Fibroblast of skin of right biceps (primary cell): ENCODE measurements at regions not wholly inside any gene's neighbourhood (a gene's known extent, or its start where the extent isn't known, plus 50 kb on each side); places are given as distances from the start of the nearest gene placed in this dataset.

ENCODE experiments used
- DNase-seq: peaks from one replicate; pipeline ENCODE4 v3.0.0-alpha.2; 2013

DNA sequence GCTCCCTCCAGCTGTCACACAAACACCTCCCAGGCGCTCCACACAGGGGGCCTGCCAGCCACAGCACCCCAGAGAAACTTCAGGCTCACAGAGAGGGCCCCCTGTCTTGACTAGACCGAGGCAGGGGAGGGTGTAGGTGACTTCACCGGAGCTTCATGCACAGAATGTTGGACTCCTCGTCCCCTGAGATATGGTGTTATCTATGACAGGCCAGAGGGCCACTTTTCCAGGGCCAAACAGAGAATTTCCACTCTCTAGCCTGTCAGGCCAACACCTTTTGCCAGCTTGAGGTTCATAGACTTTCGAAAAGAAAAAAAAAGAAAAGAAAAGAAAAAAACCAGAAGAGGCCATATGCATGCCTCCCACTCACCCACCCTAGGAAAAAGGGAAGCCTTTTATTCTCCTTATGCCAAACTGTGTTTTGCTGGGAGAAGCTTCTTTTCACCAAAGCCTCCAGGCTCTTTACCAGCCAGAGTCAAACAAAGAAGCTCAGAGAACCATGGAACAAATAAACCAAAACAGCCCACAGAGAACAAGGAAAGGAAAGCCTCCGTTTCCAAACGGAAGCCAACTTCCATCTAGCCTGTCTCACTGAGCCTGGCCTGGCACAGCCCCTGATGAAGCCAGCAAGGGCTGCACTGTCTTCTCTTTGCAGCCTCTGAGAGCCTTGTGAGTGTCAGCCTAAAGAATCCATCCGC, 313.2 kb upstream of the JARID2 start:
- no peak for DNase-seq

DNA sequence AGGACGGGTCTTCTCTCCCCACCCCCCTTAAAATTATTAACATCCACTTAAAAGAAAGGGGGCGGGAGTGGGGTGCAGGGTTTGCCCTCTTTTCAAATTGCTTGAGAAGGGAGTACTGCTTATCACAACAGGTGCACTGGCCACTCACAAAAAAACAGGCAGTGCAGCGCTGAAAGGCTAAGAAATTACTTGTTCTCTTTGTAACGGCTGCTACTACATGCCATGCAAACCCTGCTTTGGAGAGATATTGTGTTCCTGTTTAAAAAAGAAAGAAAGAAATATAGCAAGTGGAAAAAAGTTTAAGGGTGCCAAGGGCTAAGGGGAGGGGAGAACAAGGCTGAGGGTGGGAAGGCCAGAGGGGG, 312.7 kb upstream of the JARID2 start:
- DNase-seq, result no peak

DNA sequence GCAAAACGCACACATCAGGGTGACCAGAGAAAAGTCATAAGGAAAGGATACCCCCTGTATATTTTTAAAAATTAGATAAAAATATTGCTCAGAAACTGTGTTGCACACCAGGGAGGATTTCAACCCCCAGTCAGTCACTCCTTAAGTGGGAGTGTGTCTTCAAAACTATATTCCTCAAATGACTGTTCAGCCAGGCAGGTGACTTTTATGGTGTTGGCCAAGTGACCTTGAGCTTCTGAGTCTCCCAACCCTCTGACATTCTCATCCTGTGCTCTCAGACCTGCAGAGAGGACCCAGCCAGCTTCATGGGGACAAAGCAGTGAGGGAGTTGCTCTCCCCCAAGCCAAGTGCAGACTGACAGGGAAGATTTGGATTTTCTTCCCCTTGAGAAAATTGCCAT, 311.9 kb upstream of the JARID2 start:
- DNase-seq, result no peak

DNA sequence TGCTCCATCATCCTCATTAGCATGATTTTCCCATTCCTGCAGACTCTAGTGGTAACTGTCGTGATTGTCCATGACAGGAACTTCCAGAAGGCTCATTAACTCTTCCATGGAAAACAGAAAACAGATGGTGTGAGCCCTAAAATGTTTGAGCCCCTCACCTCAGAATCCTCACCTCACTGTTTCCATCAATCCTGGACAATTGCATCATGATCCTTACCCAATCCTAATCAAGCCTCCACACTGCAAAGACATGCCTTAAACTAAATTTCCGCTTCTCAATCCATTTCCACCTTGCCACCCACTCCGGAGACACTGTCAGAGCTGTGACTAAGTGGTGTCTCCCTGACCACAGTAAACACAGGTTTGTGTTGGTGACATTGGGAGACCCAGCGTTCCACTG, 311.0 kb upstream of the JARID2 start:
- no peak for DNase-seq

DNA sequence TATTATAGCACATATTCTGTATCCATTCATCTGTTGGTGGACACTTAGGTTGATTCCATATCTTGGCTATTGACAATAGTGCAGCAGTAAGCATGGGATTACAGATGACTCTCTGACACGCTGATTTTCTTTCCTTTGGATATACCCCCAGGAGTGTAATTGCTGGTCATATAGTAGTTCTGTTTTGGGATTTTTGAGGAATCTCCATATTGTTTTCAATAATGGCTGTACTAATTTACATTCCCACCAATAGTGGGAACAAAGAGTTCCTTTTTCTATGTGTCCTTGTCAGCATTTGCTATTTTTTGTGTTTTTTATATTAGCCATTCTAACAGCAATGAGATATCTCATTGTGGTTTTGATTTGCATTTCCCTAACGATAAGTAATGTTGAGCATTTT, 309.0 kb upstream of the JARID2 start:
- no peak for DNase-seq

DNA sequence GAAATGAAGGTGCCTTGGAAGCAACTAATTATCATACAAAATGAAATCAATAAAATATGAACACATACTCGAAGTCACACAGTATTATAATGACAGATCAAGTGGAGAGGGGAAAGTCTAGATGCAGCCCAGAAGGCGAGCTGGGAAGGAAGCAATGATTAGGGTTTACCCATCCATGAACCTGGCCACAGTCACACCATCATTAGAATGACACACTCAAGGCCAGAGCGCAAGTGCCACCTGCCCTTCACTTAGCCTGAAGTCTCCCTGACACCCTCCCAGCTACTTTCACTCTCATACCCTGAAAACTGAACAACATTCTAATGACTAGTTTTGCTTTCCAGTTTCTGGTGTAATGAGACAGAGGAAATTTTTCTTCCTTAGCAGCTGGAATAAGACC, 302.8 kb upstream of the JARID2 start:
- DNase-seq, result no peak

DNA sequence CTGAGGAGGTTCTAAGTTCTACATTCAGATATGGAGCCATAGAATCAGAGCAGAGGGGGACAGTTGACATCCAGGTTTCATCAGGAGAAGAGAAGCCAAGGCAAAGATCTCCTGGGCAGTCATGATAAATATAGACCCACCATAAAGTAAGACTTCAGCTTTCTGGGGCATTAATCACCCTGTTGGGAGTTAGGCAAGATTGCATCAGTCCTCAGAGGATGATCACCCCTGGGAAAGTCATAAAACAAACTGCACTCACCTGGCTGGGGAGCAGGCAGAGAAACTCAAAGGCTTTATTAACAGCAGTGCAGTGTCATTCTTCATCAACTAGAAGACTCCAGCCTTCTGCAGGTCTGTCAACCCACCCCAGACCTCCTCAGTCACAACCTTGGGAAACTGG, 301.3 kb upstream of the JARID2 start:
- DNase-seq, result peak; percentile 33

DNA sequence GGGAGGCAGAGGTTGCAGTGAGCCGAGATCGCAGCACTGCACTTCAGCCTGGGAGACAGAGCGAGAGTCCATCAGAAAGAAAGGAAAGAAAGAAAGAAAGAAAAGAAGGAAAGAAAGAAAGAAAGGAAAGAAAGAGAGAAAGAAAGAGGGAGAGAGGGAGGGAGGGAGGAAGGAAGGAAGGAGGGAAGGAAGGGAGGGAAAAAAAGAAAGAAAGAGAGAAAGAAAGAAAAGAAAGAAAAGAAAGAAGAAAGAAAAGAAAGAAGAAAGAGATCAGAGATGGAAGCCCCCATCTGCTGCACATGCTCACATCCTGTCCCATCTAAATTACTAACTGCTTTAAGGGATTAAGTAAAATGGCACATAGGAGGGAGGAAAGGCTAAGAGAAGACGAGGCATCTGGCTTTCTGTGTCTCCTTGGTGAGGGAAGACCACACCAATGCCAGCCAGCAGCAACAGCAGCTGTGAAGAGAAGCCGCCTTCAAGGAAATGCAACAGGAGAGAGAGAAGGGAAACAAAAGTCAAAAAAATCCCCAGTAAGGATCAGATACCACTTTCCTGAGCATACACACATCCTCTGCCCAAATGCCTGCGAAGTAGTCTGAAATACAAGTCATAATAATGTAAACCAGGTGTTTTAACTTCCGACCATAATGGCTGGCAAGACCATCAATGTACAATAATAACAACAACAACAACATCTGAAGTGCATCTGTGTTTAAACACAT, 300.2 kb upstream of the JARID2 start:
- no peak for DNase-seq

DNA sequence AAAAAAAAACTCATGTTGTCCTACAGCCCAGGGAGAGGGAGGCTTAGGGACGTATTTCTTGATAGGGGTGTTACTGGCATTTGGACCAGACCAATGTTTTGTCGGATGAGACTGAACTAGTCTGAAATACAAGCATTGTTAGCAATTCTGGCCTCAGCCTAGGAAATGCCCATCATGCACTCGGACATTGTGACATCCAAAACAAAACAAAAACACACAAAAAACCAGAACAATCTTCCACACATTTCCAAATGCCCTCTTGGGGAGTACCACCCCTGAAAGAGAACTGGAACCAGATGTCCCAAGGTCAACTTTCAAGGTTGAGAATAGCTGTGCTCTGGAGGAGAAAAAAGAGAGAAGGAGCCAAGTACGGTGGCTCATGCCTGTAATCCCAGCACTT, 299.1 kb upstream of the JARID2 start:
- no peak for DNase-seq

DNA sequence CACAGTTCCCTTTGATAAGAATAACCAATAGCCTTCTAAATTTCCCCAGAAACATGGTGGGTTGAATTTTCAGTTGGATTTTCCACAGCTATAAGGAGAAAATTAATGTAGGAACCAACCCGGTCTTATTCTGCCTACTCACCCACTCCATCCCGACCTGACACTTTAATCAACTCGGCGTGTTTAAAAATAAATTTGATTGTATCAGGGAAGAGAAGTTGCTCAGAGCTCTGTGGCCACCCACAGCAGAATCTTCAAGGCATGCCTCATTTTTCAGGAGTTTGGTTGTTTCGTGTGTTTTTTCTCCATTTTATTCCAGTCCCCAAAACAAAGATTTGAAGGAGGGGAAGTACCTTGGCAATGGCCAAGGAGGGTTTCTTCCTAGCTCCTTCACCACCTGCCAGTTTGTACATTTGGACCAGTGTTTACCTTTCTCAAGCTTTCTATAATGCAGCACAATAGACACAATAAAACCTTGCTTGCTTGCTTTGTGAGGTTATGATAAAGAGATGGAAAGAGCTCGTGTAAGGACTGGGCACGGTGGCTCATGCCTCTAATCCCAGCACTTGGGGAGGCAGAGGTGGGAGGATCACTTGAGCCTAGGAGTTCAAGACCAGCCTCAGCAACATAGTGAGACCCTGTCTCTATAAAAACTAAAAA, 297.2 kb upstream of the JARID2 start:
- no peak for DNase-seq

DNA sequence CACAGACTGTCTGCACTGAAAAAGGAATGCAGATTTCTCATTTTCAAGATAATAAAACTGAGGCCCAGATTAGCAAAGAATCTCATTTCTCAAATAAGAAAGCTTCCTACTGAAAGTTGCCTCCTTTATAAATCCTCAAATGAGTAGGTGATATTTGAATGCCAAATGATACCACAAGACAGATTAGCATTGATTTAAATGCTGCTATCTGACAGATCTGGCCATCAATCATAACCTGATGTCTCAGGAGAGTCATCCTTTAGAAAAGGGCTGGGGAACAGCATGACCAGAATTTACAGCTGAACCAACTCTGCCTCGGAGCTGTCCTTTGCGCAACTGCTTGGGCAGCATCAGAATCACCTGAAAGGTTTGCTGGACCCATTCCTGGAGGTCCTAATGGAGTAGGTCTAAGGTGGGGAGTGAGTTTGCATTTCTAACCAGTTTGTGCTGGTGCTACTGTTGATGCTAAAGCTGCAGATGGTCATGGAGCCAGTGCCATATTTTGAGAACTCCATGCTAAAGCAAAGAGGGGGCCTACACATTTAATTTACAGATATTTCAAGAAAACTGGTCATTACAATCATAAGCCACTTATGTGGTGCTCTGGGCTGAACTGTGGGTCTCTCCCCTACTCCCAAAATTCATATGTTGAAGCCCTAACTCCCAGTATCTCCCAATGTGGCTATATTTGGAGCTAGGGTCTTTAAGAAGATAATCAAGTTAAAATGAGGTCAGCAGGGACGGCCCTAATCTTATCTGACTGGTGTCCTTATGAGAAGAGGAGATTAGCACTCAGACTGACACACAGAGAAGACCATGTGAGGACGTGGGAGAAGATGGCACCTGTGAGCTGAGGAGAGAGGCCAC, 295.5 kb upstream of the JARID2 start:
- DNase-seq, result no peak

DNA sequence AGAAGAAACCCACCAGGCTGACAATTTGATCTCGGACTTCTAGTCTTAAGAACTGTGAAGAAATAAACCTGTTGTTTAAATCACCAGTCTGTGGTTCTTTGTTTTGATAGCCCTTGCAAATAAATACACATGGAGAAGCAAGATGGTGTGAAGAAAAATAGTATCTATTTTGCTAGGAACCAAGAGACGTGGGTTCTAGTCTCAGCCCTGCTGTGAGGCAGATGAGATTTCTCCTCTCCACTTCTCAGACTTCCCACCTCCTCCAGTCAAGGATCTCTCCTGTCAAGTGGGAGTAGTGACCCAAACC, 294.9 kb upstream of the JARID2 start:
- no peak for DNase-seq

DNA sequence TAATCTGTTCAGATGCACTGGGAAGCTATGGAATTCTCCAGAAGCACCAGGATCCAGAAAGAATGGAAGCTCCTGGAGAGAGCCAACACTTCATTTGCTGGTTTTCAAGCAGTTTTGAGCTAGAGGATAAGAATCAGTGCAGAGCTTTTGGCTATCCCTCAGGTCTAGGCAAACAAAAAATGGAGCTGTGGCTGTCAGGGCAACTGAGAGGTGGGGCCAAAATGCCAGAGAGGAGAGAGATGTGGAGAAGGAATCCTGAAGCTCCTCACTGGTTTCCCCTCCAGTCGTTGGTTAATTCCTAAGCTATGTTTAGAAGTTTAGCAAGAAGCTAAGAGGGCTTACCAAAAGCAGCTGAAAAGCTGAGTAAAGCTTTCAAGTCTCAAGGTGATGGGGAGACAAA, 294.2 kb upstream of the JARID2 start:
- no peak for DNase-seq

DNA sequence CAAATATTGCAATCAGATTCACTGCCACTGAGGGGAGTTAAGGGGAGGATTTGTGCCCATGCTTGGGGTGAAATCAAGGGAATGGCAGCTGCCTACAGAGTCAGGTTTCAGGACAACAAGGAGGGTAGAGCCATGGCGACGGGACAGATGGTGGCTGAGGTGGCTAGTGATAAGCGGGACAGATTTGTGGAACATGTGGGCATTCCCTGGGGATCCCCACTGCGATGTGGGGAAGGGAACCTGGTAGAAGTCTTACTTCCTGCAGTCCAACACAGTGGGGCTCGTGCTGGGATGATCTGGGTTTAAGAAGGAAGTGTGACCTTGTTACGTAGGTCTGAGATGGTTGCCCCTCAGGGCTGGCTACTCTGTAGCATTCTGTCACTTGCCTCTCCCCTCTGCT, 292.0 kb upstream of the JARID2 start:
- DNase-seq, result no peak

DNA sequence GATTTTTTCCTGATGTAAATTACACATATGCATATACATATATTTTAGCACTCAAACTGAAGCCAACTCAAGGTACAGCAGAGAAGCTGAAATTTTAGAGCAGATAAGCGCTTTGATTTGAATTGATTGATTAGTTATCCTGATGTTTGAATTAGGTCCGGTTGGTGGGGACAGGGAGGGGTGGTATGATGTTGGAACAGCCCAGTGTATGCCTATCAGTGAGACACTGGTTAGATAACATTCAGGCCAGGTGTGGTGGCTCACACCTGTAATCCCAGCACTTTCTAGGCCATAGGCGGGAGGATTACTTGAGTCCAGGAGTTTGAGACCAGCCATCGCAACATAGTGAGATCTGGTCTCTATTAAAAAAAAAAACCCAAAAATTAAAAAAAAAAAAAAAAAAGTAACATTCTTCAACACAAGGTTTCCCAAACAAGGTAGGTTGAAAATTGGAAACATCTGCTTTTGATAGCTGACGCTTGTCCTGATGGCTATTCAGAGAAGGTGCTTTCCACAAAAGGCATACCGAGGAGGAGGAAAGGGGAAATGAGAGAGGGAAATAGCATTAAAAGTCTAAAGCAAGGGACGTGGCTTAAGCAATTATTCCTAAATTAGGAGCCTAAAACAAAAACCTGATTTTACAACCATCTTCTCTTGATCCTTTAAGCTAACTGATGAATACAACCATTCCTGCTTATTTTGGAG, 288.4 kb upstream of the JARID2 start:
- no peak for DNase-seq

DNA sequence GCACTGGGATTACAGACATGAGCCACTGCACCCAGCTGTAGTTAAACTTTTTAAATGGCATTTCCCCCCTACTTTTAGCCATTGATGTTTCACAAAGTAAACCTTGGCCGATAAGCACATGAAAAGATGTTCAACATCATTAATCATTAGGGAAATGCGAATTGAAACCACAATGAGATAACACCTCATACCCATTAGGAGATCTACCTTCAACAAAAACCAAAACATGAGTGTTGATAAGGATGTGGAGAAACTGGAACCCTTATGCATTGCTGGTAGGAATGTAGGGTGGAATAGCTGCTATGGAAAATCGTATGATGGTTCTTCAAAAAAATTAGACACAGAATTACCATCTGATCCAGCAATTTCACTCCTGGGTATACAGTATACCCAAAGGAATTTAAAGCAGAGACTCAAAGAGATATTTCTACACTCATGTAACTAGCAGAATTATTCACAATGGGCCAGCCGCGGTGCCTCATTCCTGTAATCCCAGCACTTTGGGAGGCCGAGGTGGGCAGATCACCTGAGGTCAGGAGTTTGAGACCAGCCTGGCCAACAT, 286.5 kb upstream of the JARID2 start:
- no peak for DNase-seq

DNA sequence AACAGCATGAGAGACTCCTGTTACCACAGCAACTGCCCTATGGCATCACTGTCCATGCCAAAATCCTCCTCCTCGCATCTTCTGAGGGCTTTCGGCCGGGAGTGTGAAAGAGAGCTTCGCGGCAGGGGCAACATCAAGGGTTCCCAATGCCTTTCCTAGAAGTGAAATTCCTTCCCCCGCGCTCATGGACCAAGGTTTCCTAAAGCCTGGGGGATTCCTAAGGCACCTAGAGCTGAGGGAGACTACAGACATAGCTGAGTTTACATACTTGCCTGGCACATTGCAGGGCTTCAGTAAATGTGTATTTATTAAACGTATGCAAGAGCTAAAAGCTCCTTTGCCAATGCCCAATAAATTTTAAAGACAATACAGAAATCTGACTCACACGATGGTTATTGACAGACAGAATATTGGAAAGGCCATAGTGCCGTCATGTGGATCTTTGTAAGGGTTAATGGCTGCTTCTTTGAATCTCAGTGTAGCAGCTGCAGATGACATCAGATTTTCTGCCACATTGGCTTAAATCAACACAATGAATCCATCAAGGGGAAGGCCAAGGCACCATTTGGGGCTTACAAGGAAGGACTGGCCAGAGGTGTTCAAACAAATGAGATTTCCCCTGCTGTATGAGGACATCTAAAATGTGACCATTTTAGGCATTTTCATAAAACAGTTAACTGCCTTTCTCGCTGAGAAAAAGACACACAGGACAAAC, 281.2 kb upstream of the JARID2 start:
- peak; percentile 22 for DNase-seq

DNA sequence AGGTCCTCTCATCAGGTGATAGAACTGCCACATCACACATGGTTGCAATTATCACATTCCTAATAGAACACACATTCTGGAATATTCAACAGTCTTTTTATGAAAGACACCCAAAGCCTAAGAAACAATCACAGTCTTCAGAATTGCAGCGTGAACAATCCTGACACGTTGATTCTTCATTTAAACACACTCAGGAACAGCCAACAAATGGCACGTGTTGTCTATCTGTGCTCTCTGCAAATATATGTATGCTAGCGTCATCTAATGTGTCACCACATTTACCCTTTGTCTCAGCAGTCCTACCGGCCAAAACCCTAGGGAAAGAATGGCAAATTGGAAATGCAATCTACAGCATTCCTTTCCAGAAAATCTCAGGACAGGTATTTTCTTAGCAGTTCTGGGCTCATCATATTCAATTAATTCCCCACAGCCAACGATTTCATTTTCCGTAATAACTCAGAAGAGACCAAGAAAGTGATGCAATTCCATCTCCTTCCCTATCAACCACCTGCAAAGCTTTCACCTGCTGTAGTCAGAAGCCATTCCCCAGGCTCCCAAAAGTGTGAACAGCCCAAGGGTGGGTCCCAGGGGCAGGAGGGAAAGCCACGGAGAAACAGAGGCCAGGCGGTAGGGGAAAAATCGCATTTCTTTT, 280.3 kb upstream of the JARID2 start:
- DNase-seq, result peak; percentile 65

DNA sequence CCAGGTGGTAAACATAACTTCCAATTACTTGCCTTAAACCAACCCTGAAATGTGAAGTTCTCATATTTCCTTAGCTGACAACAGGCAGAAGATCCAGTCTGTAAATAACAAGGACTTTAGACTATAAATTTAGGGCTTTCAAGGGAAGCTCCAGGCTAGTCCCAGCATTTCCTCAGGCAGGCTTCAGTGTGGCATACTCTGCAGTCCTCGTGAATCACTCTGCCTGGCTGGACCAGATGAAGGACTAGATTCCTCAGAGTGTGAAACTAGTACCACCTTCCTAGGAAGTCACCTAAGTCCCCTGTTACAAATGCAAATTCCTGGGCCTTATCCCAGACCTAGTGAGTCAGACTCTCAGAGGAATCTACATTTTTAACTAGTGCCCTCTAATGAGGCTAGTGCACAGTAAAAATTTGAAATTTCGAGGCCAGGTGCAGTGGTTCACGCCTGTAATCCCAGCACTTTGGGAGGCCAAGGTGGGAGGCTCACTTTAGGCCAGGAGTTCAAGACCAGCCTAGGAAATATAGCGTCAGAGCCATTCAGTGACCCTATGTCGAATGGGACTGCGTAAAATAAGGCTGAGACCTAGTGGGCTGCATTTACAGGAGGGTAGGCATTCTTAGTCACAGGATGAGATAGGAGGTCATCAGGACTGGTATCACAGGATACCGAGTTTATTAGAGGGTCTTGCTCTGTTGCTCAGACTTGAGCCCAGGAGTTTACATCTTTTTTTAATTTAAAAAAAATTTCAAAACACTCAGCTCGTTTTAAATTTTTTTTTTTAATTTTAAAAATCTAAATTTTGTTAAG, 279.6 kb upstream of the JARID2 start:
- peak; percentile 36 for DNase-seq

DNA sequence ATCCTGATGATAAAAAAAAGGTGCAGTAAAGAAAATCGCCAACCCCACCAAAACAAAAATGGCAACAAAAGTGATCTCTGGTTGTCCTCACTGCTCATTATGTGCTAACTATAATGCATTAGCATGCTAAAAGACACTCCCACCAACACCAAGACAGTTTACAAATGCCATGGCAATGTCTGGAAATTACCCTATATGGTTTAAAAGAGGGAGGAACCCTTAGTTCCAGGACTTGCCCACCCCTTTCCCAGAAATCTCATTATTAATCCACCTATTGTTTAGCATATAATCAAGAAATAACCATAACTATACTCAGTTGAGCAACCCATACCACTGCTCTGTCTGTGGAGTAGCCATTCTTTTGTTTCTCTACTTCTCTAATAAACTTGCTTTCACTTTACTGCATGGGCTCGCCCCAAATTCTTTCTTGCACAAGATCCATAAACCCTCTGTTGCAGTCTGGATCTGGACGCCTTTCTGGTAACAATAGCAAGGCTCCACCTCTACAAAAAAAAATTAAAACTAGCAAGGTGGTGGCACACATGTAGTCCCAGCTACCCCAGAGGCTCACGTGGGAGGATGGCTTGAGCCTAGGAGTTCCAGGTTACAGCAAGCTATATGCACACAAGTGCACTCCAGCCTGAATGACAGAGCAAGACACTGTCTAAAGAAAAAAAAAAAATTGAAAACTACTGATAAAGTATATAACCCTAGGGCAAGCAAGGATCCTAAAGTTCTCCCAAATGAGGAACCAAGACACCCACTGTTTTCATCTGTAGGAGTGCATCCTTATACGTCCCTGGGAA, 278.8 kb upstream of the JARID2 start:
- no peak for DNase-seq
